DOHH2 (cell line): ENCODE measurements at regions not wholly inside any gene's neighbourhood (a gene's known extent, or its start where the extent isn't known, plus 50 kb on each side); places are given as distances from the start of the nearest gene placed in this dataset.

Source experiments
- H3F3A ChIP-seq: fragments of 200-600 bp; sonication (generic), shearing (Covaris generic); 2 replicates; pipeline ENCODE4 v1.6.0; 2016; ENCODE audit warnings: antibody characterized with exemption, mild to moderate bottlenecking; ENCODE audit not compliant: control insufficient read depth, insufficient read depth
- H3K27ac ChIP-seq: fragments of 200-600 bp; sonication (generic); 2 replicates; pipeline ENCODE4 v1.5.1; 2014; ENCODE audit warnings: low read depth, mild to moderate bottlenecking, low read length, moderate library complexity
- H3K27me3 ChIP-seq: fragments of 200-600 bp; sonication (generic); 2 replicates; pipeline ENCODE4 v1.6.1; 2014; ENCODE audit warnings: mild to moderate bottlenecking, low read length, mixed read lengths; ENCODE audit not compliant: control insufficient read depth
- H3K36me3 ChIP-seq: fragments of 200-600 bp; sonication (generic); 2 replicates; pipeline ENCODE4 v1.6.1; 2014; ENCODE audit warnings: mild to moderate bottlenecking, low read length, moderate library complexity, mixed read lengths; ENCODE audit not compliant: control insufficient read depth
- H3K4me1 ChIP-seq: fragments of 200-600 bp; sonication (generic); 2 replicates; pipeline ENCODE4 v1.6.1; 2014; ENCODE audit warnings: mild to moderate bottlenecking, low read length, mixed read lengths; ENCODE audit not compliant: control insufficient read depth
- H3K4me2 ChIP-seq: fragments of 200-600 bp; sonication (generic); 2 replicates; pipeline ENCODE4 v1.6.0; 2014; ENCODE audit warnings: mild to moderate bottlenecking, low read length, moderate library complexity
- H3K4me3 ChIP-seq: fragments of 200-600 bp; sonication (generic); 2 replicates; pipeline ENCODE4 v1.5.1; 2014; ENCODE audit warnings: mild to moderate bottlenecking, low read length, mixed read lengths
- H3K79me2 ChIP-seq: fragments of 200-600 bp; sonication (generic); 2 replicates; pipeline ENCODE4 v1.6.1; 2014; ENCODE audit warnings: mild to moderate bottlenecking, low read length, mixed read lengths; ENCODE audit not compliant: control insufficient read depth
- H3K9me2 ChIP-seq: fragments of 200-600 bp; sonication (generic); replicated peaks from 2 replicates; pipeline ENCODE4 v1.6.1; 2014; ENCODE audit warnings: mild to moderate bottlenecking, low read length, mixed read lengths; ENCODE audit not compliant: control insufficient read depth
- H3K9me3 ChIP-seq: fragments of 200-600 bp; sonication (generic); 2 replicates; pipeline ENCODE4 v1.6.1; 2014; ENCODE audit warnings: antibody characterized with exemption, low read length, mixed read lengths; ENCODE audit not compliant: control insufficient read depth, insufficient read depth
- H4K20me1 ChIP-seq: fragments of 200-600 bp; sonication (generic); 2 replicates; pipeline ENCODE4 v1.6.0; 2014; ENCODE audit warnings: low read depth, mild to moderate bottlenecking, antibody characterized with exemption, low read length, moderate library complexity; ENCODE audit not compliant: control insufficient read depth, insufficient read depth
- EZH2phosphoT487 ChIP-seq: fragments of 200-600 bp; sonication (generic); IDR thresholded peaks from 2 replicates; pipeline ENCODE4 v1.6.1; 2017; ENCODE audit warnings: borderline replicate concordance, mild to moderate bottlenecking, antibody characterized with exemption, low read length, moderate library complexity, mixed read lengths
- TF ChIP-seq, protein P1 (sequence below): fragments of 200-600 bp; sonication (generic); IDR thresholded peaks from one replicate; pipeline ENCODE4 v1.5.1; 2014; ENCODE audit warnings: antibody characterized with exemption, mild to moderate bottlenecking, low read depth, low read length; ENCODE audit not compliant: poor library complexity, severe bottlenecking

GRCh38 chr1:48070396-48070750, 73.2 kb upstream of the TRABD2B start:
- Histone ChIP-seq H3F3A (no peaks in the 10 kb centered on the region), H4K20me1 (no peaks in the 10 kb centered on the region), H3K4me2 (no peak overlapping the region), H3K36me3 (no peaks in the 10 kb centered on the region), H3K4me1 (no peaks in the 10 kb centered on the region), H3K9me3 (no peaks in the 10 kb centered on the region), H3K27me3 (no peaks in the 10 kb centered on the region), H3K4me3 (no peak overlapping the region), H3K9me2 (no peaks in the 10 kb centered on the region), H3K27ac (no peak overlapping the region), H3K79me2 (no peaks in the 10 kb centered on the region)
- TF ChIP-seq, protein P1, sequence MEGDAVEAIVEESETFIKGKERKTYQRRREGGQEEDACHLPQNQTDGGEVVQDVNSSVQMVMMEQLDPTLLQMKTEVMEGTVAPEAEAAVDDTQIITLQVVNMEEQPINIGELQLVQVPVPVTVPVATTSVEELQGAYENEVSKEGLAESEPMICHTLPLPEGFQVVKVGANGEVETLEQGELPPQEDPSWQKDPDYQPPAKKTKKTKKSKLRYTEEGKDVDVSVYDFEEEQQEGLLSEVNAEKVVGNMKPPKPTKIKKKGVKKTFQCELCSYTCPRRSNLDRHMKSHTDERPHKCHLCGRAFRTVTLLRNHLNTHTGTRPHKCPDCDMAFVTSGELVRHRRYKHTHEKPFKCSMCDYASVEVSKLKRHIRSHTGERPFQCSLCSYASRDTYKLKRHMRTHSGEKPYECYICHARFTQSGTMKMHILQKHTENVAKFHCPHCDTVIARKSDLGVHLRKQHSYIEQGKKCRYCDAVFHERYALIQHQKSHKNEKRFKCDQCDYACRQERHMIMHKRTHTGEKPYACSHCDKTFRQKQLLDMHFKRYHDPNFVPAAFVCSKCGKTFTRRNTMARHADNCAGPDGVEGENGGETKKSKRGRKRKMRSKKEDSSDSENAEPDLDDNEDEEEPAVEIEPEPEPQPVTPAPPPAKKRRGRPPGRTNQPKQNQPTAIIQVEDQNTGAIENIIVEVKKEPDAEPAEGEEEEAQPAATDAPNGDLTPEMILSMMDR, result no peak
- TF ChIP-seq EZH2phosphoT487, result no peak

DNA sequence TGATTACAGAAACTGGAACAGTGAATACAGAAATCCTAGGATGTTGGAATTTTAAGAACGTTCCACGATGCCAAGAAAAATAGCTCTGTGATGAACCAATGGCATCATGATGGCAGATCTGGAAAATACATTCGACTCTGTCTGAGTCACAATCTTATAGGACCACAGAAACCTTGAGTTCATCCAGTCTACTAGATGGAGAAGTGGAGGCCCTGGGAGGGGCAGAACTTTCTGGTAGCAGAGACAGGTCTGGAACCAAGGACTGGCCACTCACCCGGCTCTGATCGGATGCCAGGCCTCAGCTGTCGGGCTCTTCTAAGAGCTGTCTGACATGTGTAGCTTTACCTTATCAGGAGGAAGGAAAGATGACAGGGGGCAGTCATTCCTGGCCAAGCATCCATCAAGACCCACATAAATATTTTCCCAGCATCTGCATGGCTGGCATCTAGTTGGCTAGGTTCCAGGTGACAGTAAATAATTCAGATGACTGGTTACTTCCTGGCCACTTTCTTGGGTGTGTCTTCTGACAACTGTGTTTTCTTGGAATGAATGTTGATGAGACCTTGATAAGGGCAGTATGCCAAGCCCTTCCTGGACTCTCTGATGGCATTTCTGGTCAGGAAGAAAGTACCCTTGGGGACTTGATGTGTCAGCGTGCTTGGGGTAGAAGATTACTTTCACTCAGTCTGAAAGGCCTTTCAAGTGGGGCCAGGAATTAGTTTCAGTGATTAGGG, 72.6 kb upstream of the TRABD2B start:
- Histone ChIP-seq H3K4me1 (no peaks in the 10 kb centered on the region), H3K9me2 (no peaks in the 10 kb centered on the region), H4K20me1 (no peaks in the 10 kb centered on the region), H3K4me2 (no peak overlapping the region), H3K36me3 (no peaks in the 10 kb centered on the region), H3F3A (no peaks in the 10 kb centered on the region), H3K4me3 (no peak overlapping the region), H3K27me3 (no peaks in the 10 kb centered on the region), H3K9me3 (no peaks in the 10 kb centered on the region), H3K79me2 (no peaks in the 10 kb centered on the region), H3K27ac (no peak overlapping the region)
- TF ChIP-seq EZH2phosphoT487, result no peak
- TF ChIP-seq, protein P1, result no peak

DNA sequence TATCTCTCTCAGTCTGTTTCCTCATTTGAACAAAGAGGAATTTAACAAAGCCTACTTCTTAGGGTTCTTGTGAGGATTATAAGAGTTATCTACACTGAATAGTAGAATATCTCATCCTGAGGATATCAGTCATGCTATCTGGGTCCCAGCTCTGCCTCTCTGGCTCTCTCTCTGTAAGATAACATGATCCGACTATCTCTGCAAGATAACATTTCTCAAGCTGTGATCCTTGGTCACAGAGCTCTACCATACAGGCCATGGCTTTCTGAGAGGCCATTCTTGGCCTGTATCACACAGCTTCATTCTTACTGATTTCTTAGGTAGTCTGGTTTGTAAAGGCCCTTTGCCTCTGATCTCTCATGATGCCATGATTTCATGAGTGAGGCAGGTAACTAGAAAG, 71.0 kb upstream of the TRABD2B start:
- Histone ChIP-seq H3K36me3 (no peaks in the 10 kb centered on the region), H3K9me2 (no peaks in the 10 kb centered on the region), H3K9me3 (no peaks in the 10 kb centered on the region), H3K4me3 (no peak overlapping the region), H3F3A (no peaks in the 10 kb centered on the region), H3K4me2 (no peak overlapping the region), H3K27ac (no peak overlapping the region), H4K20me1 (no peaks in the 10 kb centered on the region), H3K4me1 (no peaks in the 10 kb centered on the region), H3K79me2 (no peaks in the 10 kb centered on the region), H3K27me3 (no peaks in the 10 kb centered on the region)
- TF ChIP-seq, protein P1, result no peak
- no peak for TF ChIP-seq EZH2phosphoT487
